Peyer's patch (tissue), 4 donors: ENCODE measurements at regions not wholly inside any gene's neighbourhood (a gene's known extent, or its start where the extent isn't known, plus 50 kb on each side); places are given as distances from the start of the nearest gene placed in this dataset.

Experiments
- DNase-seq, 3 donors: peaks; one replicate each; pipeline ENCODE4 v3.0.0-alpha.2; 2017 to 2019
- H3K27ac ChIP-seq, 4 donors: fragments of 200-600 bp; sonication (generic); one replicate each; pipeline ENCODE4 v1.5.1; 2016 to 2019
- H3K27me3 ChIP-seq, 2 donors: fragments of 200-600 bp; sonication (generic); one replicate each; pipeline ENCODE4 v1.5.1; 2019
- H3K36me3 ChIP-seq, 3 donors: fragments of 200-600 bp; sonication (generic); one replicate each; pipeline ENCODE4 v1.5.1; 2016 to 2019
- H3K4me1 ChIP-seq, 4 donors: fragments of 200-600 bp; sonication (generic); one replicate each; pipeline ENCODE4 v1.5.1; 2016 to 2019
- H3K4me3 ChIP-seq, 4 donors: fragments of 200-600 bp; sonication (generic); 1 replicate in 3 of 4; 2 replicates in 1 of 4; pipeline ENCODE4 v1.5.1; 2016 to 2019; ENCODE audit warnings: mild to moderate bottlenecking in 1 of 4
- H3K9me3 ChIP-seq, 4 donors: fragments of 200-600 bp; sonication (generic); one replicate each; pipeline ENCODE4 v1.5.1; 2016 to 2019; ENCODE audit warnings: mild to moderate bottlenecking in 1 of 4
- POLR2A ChIP-seq, 2 donors: fragments of 450-650 bp; IDR thresholded peaks; one replicate each; pipeline ENCODE4 v1.5.1; 2017; ENCODE audit warnings: antibody characterized with exemption in 2 of 2, mild to moderate bottlenecking in 2 of 2, moderate library complexity in 2 of 2
- TF ChIP-seq, protein P1 (sequence below), 6 experiments: fragments of 450-650 bp in 4 of 6; fragments of 200-600 bp in 2 of 6; sonication (generic) in 1 of 6; IDR thresholded peaks; one replicate each; pipeline ENCODE4 v1.5.1; 2017 to 2019; ENCODE audit warnings: antibody characterized with exemption in 6 of 6, mild to moderate bottlenecking in 3 of 6, moderate library complexity in 1 of 6

- Histone ChIP-seq H3K36me3 (no peaks in the 10 kb centered on the region), H3K9me3 (no peaks in the 10 kb centered on the region), H3K4me1 (no peaks in the 10 kb centered on the region), H3K27ac (no peak overlapping the region), H3K4me3 (no peak overlapping the region), H3K27me3 (no peaks in the 10 kb centered on the region)
- no peak for DNase-seq
- TF ChIP-seq POLR2A (IDR thresholded peaks at IDR 0.05): no peak
Measured at GRCh38 chr15:61444585-61444984, 215.5 kb upstream of the RORA start.

DNA sequence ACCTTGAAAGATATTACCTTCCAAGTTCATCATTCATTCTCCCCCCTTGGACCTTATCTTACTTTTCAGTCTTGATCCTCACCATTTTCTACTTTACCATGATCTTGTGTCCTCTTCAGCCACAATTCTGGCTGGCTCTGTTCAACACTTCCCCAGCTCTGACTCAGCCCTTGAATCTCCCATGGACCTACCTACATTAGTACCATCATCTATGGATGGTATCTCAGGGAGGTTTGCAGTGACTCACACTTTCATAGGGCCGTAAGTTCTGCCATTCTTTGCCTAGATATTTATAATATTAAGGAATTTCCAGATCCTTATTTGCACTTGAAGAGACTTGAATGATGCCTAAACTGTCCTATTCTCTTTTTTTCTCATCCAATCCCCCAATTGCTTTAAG lies 213.7 kb upstream of the RORA start:
- no peak for TF ChIP-seq POLR2A (IDR thresholded peaks at IDR 0.05)
- TF ChIP-seq, protein P1, sequence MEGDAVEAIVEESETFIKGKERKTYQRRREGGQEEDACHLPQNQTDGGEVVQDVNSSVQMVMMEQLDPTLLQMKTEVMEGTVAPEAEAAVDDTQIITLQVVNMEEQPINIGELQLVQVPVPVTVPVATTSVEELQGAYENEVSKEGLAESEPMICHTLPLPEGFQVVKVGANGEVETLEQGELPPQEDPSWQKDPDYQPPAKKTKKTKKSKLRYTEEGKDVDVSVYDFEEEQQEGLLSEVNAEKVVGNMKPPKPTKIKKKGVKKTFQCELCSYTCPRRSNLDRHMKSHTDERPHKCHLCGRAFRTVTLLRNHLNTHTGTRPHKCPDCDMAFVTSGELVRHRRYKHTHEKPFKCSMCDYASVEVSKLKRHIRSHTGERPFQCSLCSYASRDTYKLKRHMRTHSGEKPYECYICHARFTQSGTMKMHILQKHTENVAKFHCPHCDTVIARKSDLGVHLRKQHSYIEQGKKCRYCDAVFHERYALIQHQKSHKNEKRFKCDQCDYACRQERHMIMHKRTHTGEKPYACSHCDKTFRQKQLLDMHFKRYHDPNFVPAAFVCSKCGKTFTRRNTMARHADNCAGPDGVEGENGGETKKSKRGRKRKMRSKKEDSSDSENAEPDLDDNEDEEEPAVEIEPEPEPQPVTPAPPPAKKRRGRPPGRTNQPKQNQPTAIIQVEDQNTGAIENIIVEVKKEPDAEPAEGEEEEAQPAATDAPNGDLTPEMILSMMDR (IDR thresholded peaks at IDR 0.05): no peak
- Histone ChIP-seq H3K36me3 (no peaks in the 10 kb centered on the region), H3K27ac (no peak overlapping the region), H3K4me1 (no peaks in the 10 kb centered on the region), H3K27me3 (no peaks in the 10 kb centered on the region), H3K9me3 (no peaks in the 10 kb centered on the region), H3K4me3 (no peak overlapping the region)
- no peak for DNase-seq

DNA sequence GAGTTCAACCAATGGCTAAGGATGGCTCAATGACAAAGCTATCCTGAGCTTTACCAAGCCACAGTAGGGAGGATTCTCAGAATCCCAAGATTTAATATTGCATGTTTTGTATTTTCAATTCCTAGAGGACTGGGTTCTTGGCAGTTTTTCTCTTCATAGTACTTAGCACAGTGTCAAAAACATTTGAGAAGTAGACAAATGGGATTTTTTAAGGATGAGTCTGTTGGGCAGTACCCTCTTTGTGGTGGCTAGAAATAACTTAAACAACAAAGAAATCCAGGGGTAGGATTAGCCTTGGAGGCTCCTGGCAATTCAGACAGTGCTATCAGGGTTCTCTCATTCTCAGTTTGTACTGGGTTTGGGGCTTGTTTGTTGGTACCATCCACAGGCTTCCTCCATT lies 212.8 kb upstream of the RORA start:
- TF ChIP-seq, protein P1 (IDR thresholded peaks at IDR 0.05): no peak
- TF ChIP-seq POLR2A (IDR thresholded peaks at IDR 0.05): no peak
- Histone ChIP-seq H3K4me3 (no peak overlapping the region), H3K4me1 (no peaks in the 10 kb centered on the region), H3K27ac (no peak overlapping the region), H3K9me3 (no peaks in the 10 kb centered on the region), H3K27me3 (no peaks in the 10 kb centered on the region), H3K36me3 (no peaks in the 10 kb centered on the region)
- DNase-seq: no peak

DNA sequence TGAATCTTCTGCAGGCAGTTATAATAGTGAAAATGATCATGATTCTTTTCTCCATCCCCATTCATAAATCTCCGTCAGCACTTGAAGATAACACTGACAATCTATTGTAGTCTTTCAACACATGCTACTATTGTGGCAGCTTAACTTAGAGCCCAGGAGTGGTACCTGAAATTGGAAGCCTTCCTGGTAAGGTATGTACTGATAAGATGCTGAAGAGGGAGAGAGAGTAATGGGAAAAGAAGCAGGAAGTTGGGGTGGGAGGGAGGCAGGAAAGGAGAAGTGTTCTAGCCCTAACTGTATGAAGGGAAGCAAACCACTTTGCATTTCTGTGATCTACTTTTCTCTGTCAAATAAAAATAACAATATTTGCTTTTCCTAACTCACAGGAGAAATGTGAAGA lies 197.4 kb upstream of the RORA start:
- H3K36me3 ChIP-seq: no peaks in the 10 kb centered on the region
- no peaks in the 10 kb centered on the region for H3K4me1 ChIP-seq
- DNase-seq: no peak
- TF ChIP-seq, protein P1 (IDR thresholded peaks at IDR 0.05): no peak
- TF ChIP-seq POLR2A (IDR thresholded peaks at IDR 0.05): no peak
- no peaks in the 10 kb centered on the region for H3K9me3 ChIP-seq
- no peak overlapping the region for H3K4me3 ChIP-seq
- H3K27ac ChIP-seq: no peak overlapping the region
- H3K27me3 ChIP-seq: no peaks in the 10 kb centered on the region

DNA sequence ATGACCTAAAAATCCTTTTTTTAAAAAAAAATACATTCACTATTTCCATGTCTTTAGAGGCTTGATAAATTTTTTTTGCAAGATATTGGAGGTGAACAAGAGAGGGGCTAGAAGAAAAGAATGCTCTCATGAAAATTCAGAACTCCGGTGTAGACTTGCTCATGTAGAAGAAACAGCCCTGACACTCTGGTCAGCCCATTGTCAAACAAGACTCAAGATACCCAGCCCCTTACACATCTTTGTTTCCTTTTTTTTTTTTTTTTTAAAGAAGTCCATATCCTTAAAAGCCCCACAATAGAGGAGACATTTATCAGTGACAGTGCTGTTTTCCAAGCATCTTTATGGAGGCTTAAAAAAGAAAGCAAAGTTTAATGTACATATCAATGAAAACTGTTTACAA lies 196.8 kb upstream of the RORA start:
- DNase-seq: no peak
- no peaks in the 10 kb centered on the region for H3K4me1 ChIP-seq
- H3K36me3 ChIP-seq: no peaks in the 10 kb centered on the region
- H3K27me3 ChIP-seq: no peaks in the 10 kb centered on the region
- TF ChIP-seq, protein P1 (IDR thresholded peaks at IDR 0.05): no peak
- no peak for TF ChIP-seq POLR2A (IDR thresholded peaks at IDR 0.05)
- no peak overlapping the region for H3K27ac ChIP-seq
- no peak overlapping the region for H3K4me3 ChIP-seq
- no peaks in the 10 kb centered on the region for H3K9me3 ChIP-seq

- Histone ChIP-seq H3K4me3 (no peak overlapping the region), H3K36me3 (no peaks in the 10 kb centered on the region), H3K27me3 (no peaks in the 10 kb centered on the region), H3K27ac (no peak overlapping the region), H3K9me3 (no peaks in the 10 kb centered on the region), H3K4me1 (no peaks in the 10 kb centered on the region)
- TF ChIP-seq, protein P1 (IDR thresholded peaks at IDR 0.05): no peak
- TF ChIP-seq POLR2A (IDR thresholded peaks at IDR 0.05): no peak
- no peak for DNase-seq
Measured at GRCh38 chr15:61422773-61423172, 193.7 kb upstream of the RORA start.
